ENCODE measurements at regions not wholly inside any gene's neighbourhood (a gene's known extent, or its start where the extent isn't known, plus 50 kb on each side); places are given as distances from the start of the nearest gene placed in this dataset.

GRCh38 chr5:8239198-8239597 is 370.2 kb downstream of the MTRR start:
- WGBS, 5 donors, result 79 to 95% (median 86%) methylated on average over 5 of the region's 5 CpGs
- H3K27ac ChIP-seq, result no peak overlapping the region
- intact Hi-C loops (cut with DNase I; ENCODE audit: low total_unique reads), result no loop called here

GRCh38 chr5:8239646-8240045 is 370.7 kb downstream of the MTRR start:
- Histone ChIP-seq H3K4me3 (no peak overlapping the region), H3K36me3 (no peaks in the 10 kb centered on the region), H3K27me3 (replicated peaks in 1 of 7) (no peaks in the 10 kb centered on the region), H3K27ac (no peak overlapping the region), H3K9me3 (peaks cover 0 to 8% (median 1%) of the 10 kb centered on the region in 8 donors), H3K4me1 (no peaks in the 10 kb centered on the region)
- DNase-seq, result no peak
- intact Hi-C loops (cut with DNase I; ENCODE audit: low total_unique reads), result no loop called here
- TF ChIP-seq POLR2AphosphoS5 (IDR thresholded peaks at IDR 0.05), result no peak
- no peak for TF ChIP-seq CTCF (IDR thresholded peaks at IDR 0.05 in 8 of 11, conservative IDR thresholded peaks at IDR 0.05 in 3 of 11)
- TF ChIP-seq POLR2A (IDR thresholded peaks at IDR 0.05), result no peak
- WGBS, 5 donors, result 76 to 93% (median 85%) methylated on average over 5 of the region's 5 CpGs

More at GRCh38 chr5:8239198-8239597, 370.2 kb downstream of the MTRR start:
- H3K4me1 ChIP-seq, result no peaks in the 10 kb centered on the region
- no peaks in the 10 kb centered on the region for H3K36me3 ChIP-seq
- TF ChIP-seq POLR2AphosphoS5 (IDR thresholded peaks at IDR 0.05) (no peak), POLR2A (IDR thresholded peaks at IDR 0.05) (no peak)
- DNase-seq, result no peak
- peaks cover 0 to 4% (median under 1%) of the 10 kb centered on the region in 8 donors for H3K9me3 ChIP-seq
- no peaks in the 10 kb centered on the region for H3K27me3 ChIP-seq (replicated peaks in 1 of 7)
- H3K4me3 ChIP-seq, result no peak overlapping the region

- intact Hi-C loops (cut with DNase I; ENCODE audit: low total_unique reads), result no loop called here
- WGBS, 5 donors, result 0 to 66% (median 34%) methylated on average over 1 of the region's 1 CpG
- Histone ChIP-seq H3K9me3 (peaks cover 0 to 8% (median 1%) of the 10 kb centered on the region in 8 donors), H3K36me3 (no peaks in the 10 kb centered on the region), H3K4me3 (no peak overlapping the region), H3K27me3 (replicated peaks in 1 of 7) (no peaks in the 10 kb centered on the region), H3K4me1 (no peaks in the 10 kb centered on the region), H3K27ac (no peak overlapping the region)
- DNase-seq, result no peak
- TF ChIP-seq POLR2A (IDR thresholded peaks at IDR 0.05) (no peak), CTCF (IDR thresholded peaks at IDR 0.05 in 8 of 11, conservative IDR thresholded peaks at IDR 0.05 in 3 of 11) (no peak), POLR2AphosphoS5 (IDR thresholded peaks at IDR 0.05) (no peak)
Measured at GRCh38 chr5:8241076-8241475, 372.1 kb downstream of the MTRR start.

GRCh38 chr5:8241558-8241957 is 372.6 kb downstream of the MTRR start:
- no peak overlapping the region for H3K4me3 ChIP-seq
- peaks cover 0 to 8% (median 0%) of the 10 kb centered on the region in 8 donors for H3K9me3 ChIP-seq
- H3K4me1 ChIP-seq, result no peaks in the 10 kb centered on the region
- H3K27me3 ChIP-seq (replicated peaks in 1 of 7), result no peaks in the 10 kb centered on the region
- DNase-seq, result no peak
- TF ChIP-seq CTCF (IDR thresholded peaks at IDR 0.05 in 8 of 11, conservative IDR thresholded peaks at IDR 0.05 in 3 of 11), result no peak
- no peak for TF ChIP-seq POLR2AphosphoS5 (IDR thresholded peaks at IDR 0.05)
- no peak for TF ChIP-seq POLR2A (IDR thresholded peaks at IDR 0.05)
- no peak overlapping the region for H3K27ac ChIP-seq
- intact Hi-C loops (cut with DNase I; ENCODE audit: low total_unique reads), result no loop called here
- 69 to 85% (median 70%) methylated on average over 3 of the region's 3 CpGs for WGBS, 5 donors
- H3K36me3 ChIP-seq, result no peaks in the 10 kb centered on the region
